Glutamatergic neuron (in vitro differentiated cells): ENCODE measurements at regions not wholly inside any gene's neighbourhood (a gene's known extent, or its start where the extent isn't known, plus 50 kb on each side); places are given as distances from the start of the nearest gene placed in this dataset.
A peak's percentile ranks its signal among the peaks of the same experiment; 100 is the strongest.

Source experiments
- DNase-seq: peaks from one replicate; pipeline ENCODE4 v3.0.0; 2022
- H3K27ac Mint-ChIP-seq: one replicate; pipeline ENCODE4 v1.8.0; 2020; ENCODE audit warnings: mild to moderate bottlenecking, mixed read lengths, inconsistent platforms; ENCODE audit not compliant: unreplicated experiment
- H3K27me3 Mint-ChIP-seq: one replicate; pipeline ENCODE4 v1.8.0; 2020; ENCODE audit warnings: mild to moderate bottlenecking, moderate library complexity, mixed read lengths, inconsistent platforms; ENCODE audit not compliant: unreplicated experiment
- H3K36me3 Mint-ChIP-seq: one replicate; pipeline ENCODE4 v1.8.0; 2020; ENCODE audit warnings: mild to moderate bottlenecking, mixed read lengths, inconsistent platforms; ENCODE audit not compliant: unreplicated experiment
- H3K4me1 Mint-ChIP-seq: one replicate; pipeline ENCODE4 v1.8.0; 2020; ENCODE audit warnings: mild to moderate bottlenecking, low read depth, mixed read lengths, inconsistent platforms; ENCODE audit not compliant: unreplicated experiment
- H3K4me3 Mint-ChIP-seq: one replicate; pipeline ENCODE4 v1.8.0; 2020; ENCODE audit warnings: mild to moderate bottlenecking, mixed read lengths, inconsistent platforms; ENCODE audit not compliant: unreplicated experiment
- H3K9me3 Mint-ChIP-seq: one replicate; pipeline ENCODE4 v1.8.0; 2020; ENCODE audit warnings: mild to moderate bottlenecking, moderate library complexity, mixed read lengths, inconsistent platforms; ENCODE audit not compliant: unreplicated experiment
- TF ChIP-seq, protein P1 (sequence below): fragments of 200-600 bp; sonication (generic); IDR thresholded peaks from one replicate; pipeline ENCODE4 v1.5.0; 2021; ENCODE audit not compliant: partially characterized antibody, unreplicated experiment

DNA sequence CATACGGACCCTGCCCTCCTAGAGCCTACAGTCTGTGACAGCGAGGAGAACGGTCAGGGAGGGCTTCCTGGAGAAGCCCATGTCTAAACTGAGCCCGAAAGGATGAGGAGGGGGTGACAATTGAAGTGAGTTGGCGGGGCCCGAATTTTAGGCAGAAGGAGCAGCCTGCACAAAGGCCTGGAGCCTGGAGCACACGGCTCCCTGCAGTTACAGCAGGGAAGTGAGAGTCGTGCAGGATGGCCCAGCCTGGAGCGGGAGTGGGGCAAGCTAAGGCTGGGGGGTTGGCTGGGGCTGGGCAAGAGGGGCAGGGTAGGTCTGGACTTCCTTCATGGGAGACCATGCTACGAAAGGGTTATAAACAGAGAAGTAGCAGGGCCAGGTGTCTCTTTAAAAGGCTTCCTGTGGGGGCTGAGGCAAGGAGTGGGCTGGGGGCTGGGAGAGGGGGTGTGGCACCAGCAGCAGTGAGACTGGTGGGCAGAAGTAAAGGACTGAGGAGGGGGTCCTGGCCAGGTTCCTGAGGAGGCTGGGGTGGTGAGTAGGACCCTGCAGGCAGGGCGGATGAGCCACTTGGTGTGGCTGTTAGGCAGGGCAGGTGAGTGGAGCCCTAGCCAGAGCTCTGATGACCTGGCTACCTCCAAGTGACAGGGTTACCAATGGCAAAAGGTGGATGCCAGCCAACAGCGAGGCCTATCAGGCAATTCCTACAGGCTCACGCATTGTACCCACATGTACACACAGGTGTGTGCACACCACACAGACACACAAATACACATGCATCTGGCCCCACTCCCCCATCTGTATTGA, 119.2 kb downstream of the MRPL14 start:
- H3K4me3 Mint-ChIP-seq: no peak overlapping the region
- H3K27me3 Mint-ChIP-seq: peaks cover 10% of the 10 kb centered on the region
- no peak overlapping the region for H3K27ac Mint-ChIP-seq

DNA sequence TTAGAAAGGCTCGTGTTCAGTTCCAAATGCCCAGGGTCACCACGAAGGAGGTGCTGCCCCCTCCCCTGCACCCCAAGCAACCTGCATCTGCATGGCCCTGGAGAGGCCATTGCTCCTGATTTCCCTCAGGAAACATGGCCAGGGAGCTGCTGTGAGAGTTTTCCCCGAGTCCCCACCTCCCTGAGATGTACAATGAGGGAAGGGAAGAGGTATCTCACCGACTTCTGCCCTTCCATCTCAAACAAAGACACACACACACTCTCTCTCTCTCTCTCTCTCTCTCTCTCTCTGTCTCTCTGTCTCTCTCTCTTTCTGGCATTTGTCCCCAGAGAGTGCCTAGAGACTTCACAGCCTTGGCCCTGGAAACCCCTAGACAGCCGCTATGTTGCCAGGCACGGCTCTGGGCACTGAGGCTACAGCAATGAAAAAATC, 120.4 kb downstream of the MRPL14 start:
- no peak overlapping the region for H3K4me3 Mint-ChIP-seq
- DNase-seq: no peak
- H3K9me3 Mint-ChIP-seq: peaks cover 7% of the 10 kb centered on the region
- peaks cover 2% of the 10 kb centered on the region for H3K4me1 Mint-ChIP-seq
- H3K27ac Mint-ChIP-seq: peak overlapping the region; percentile 59
- TF ChIP-seq, protein P1, sequence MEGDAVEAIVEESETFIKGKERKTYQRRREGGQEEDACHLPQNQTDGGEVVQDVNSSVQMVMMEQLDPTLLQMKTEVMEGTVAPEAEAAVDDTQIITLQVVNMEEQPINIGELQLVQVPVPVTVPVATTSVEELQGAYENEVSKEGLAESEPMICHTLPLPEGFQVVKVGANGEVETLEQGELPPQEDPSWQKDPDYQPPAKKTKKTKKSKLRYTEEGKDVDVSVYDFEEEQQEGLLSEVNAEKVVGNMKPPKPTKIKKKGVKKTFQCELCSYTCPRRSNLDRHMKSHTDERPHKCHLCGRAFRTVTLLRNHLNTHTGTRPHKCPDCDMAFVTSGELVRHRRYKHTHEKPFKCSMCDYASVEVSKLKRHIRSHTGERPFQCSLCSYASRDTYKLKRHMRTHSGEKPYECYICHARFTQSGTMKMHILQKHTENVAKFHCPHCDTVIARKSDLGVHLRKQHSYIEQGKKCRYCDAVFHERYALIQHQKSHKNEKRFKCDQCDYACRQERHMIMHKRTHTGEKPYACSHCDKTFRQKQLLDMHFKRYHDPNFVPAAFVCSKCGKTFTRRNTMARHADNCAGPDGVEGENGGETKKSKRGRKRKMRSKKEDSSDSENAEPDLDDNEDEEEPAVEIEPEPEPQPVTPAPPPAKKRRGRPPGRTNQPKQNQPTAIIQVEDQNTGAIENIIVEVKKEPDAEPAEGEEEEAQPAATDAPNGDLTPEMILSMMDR: no peak
- peaks cover 8% of the 10 kb centered on the region for H3K27me3 Mint-ChIP-seq
- peaks cover 2% of the 10 kb centered on the region for H3K36me3 Mint-ChIP-seq

More for the DNA sequence above, 119.2 kb downstream of the MRPL14 start:
- H3K4me1 Mint-ChIP-seq: peaks cover 2% of the 10 kb centered on the region
- DNase-seq: no peak
- H3K36me3 Mint-ChIP-seq: peaks cover 5% of the 10 kb centered on the region
- H3K9me3 Mint-ChIP-seq: peaks cover 7% of the 10 kb centered on the region
- TF ChIP-seq, protein P1: no peak

GRCh38 chr6:44006123-44006871, 121.0 kb downstream of the MRPL14 start:
- DNase-seq: no peak
- Mint-ChIP-seq H3K4me3 (no peak overlapping the region), H3K27ac (no peak overlapping the region), H3K4me1 (peaks cover 2% of the 10 kb centered on the region), H3K36me3 (no peaks in the 10 kb centered on the region), H3K9me3 (peaks cover 7% of the 10 kb centered on the region), H3K27me3 (peaks cover 10% of the 10 kb centered on the region)
- TF ChIP-seq, protein P1: no peak

DNA sequence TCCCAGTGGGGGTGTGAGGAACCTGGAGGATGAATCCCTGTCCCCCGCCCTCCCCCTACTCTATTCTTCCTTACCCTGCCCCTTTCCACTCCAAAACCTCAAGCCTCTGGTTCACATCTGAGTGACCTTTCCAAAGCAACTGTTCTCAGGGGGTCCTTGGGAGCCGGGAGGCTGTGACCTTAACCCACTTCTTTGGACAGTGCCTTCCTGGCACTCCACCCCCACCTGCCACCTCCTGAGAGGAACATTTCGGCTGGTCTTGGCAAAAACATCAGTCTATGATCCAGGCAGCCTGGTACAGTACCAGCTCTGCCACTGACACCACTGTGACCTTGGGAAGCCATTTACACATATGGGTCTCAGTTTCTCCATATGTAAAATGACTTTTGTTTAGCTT, 121.7 kb downstream of the MRPL14 start:
- H3K4me3 Mint-ChIP-seq: no peak overlapping the region

More for the DNA sequence above, 121.7 kb downstream of the MRPL14 start:
- no peak for DNase-seq
- peaks cover 7% of the 10 kb centered on the region for H3K9me3 Mint-ChIP-seq
- peaks cover 2% of the 10 kb centered on the region for H3K4me1 Mint-ChIP-seq
- TF ChIP-seq, protein P1: no peak
- peaks cover 10% of the 10 kb centered on the region for H3K27me3 Mint-ChIP-seq
- no peaks in the 10 kb centered on the region for H3K36me3 Mint-ChIP-seq
- no peak overlapping the region for H3K27ac Mint-ChIP-seq
